ENCODE measurements at regions not wholly inside any gene's neighbourhood (a gene's known extent, or its start where the extent isn't known, plus 50 kb on each side); places are given as distances from the start of the nearest gene placed in this dataset.

GRCh38 chr13:111656439-111656838, 336.0 kb downstream of the TEX29 start:
- Histone ChIP-seq H3K4me2 (ENCODE audit: low read length) (no peak overlapping the region), H3K4me3 (ENCODE audit: low read length) (no peak overlapping the region), H4K20me1 (ENCODE audit: control insufficient read depth, insufficient read depth, low read depth, low read length) (no peaks in the 10 kb centered on the region)

GRCh38 chr13:111657013-111657412, 336.6 kb downstream of the TEX29 start:
- no peaks in the 10 kb centered on the region for H3K79me2 ChIP-seq (ENCODE audit: control insufficient read depth, low read length)
- no peak overlapping the region for H3K27ac ChIP-seq (ENCODE audit: low read depth, low read length)
- H3F3A ChIP-seq (ENCODE audit: control insufficient read depth, insufficient read depth) = no peaks in the 10 kb centered on the region
- TF ChIP-seq EZH2phosphoT487 (IDR thresholded peaks at IDR 0.05; ENCODE audit: borderline replicate concordance, low read length) = no peak
- H4K20me1 ChIP-seq (ENCODE audit: control insufficient read depth, insufficient read depth, low read depth, low read length) = no peaks in the 10 kb centered on the region
- no peak overlapping the region for H3K4me3 ChIP-seq (ENCODE audit: low read length)
- H3K9me3 ChIP-seq (ENCODE audit: control insufficient read depth, insufficient read depth, low read length) = no peaks in the 10 kb centered on the region
- H3K27me3 ChIP-seq (ENCODE audit: control insufficient read depth, low read length) = no peaks in the 10 kb centered on the region
- no peaks in the 10 kb centered on the region for H3K36me3 ChIP-seq (ENCODE audit: control insufficient read depth, low read length)
- no peaks in the 10 kb centered on the region for H3K4me1 ChIP-seq (ENCODE audit: control insufficient read depth, low read length)
- no peaks in the 10 kb centered on the region for H3K9me2 ChIP-seq (replicated peaks; ENCODE audit: control insufficient read depth, low read length)
- no peak overlapping the region for H3K4me2 ChIP-seq (ENCODE audit: low read length)

More at GRCh38 chr13:111656439-111656838, 336.0 kb downstream of the TEX29 start:
- H3K9me2 ChIP-seq (replicated peaks; ENCODE audit: control insufficient read depth, low read length) = no peaks in the 10 kb centered on the region
- no peaks in the 10 kb centered on the region for H3K36me3 ChIP-seq (ENCODE audit: control insufficient read depth, low read length)
- H3K27ac ChIP-seq (ENCODE audit: low read depth, low read length) = no peak overlapping the region
- no peaks in the 10 kb centered on the region for H3K27me3 ChIP-seq (ENCODE audit: control insufficient read depth, low read length)
- H3F3A ChIP-seq (ENCODE audit: control insufficient read depth, insufficient read depth) = no peaks in the 10 kb centered on the region
- no peaks in the 10 kb centered on the region for H3K4me1 ChIP-seq (ENCODE audit: control insufficient read depth, low read length)
- TF ChIP-seq CTCF (IDR thresholded peaks at IDR 0.05; ENCODE audit: low read depth, low read length, poor library complexity, severe bottlenecking) = no peak
- TF ChIP-seq EZH2phosphoT487 (IDR thresholded peaks at IDR 0.05; ENCODE audit: borderline replicate concordance, low read length) = no peak
- H3K79me2 ChIP-seq (ENCODE audit: control insufficient read depth, low read length) = no peaks in the 10 kb centered on the region
- no peaks in the 10 kb centered on the region for H3K9me3 ChIP-seq (ENCODE audit: control insufficient read depth, insufficient read depth, low read length)

GRCh38 chr13:111658145-111659100, 338.0 kb downstream of the TEX29 start:
- H3K79me2 ChIP-seq (ENCODE audit: control insufficient read depth, low read length) = no peaks in the 10 kb centered on the region
- no peaks in the 10 kb centered on the region for H4K20me1 ChIP-seq (ENCODE audit: control insufficient read depth, insufficient read depth, low read depth, low read length)
- no peaks in the 10 kb centered on the region for H3K4me1 ChIP-seq (ENCODE audit: control insufficient read depth, low read length)
- H3K36me3 ChIP-seq (ENCODE audit: control insufficient read depth, low read length) = no peaks in the 10 kb centered on the region
- H3K9me3 ChIP-seq (ENCODE audit: control insufficient read depth, insufficient read depth, low read length) = no peaks in the 10 kb centered on the region
- no peak overlapping the region for H3K27ac ChIP-seq (ENCODE audit: low read depth, low read length)
- no peak overlapping the region for H3K4me3 ChIP-seq (ENCODE audit: low read length)
- no peaks in the 10 kb centered on the region for H3K27me3 ChIP-seq (ENCODE audit: control insufficient read depth, low read length)
- no peak overlapping the region for H3K4me2 ChIP-seq (ENCODE audit: low read length)
- H3K9me2 ChIP-seq (replicated peaks; ENCODE audit: control insufficient read depth, low read length) = no peaks in the 10 kb centered on the region
- no peaks in the 10 kb centered on the region for H3F3A ChIP-seq (ENCODE audit: control insufficient read depth, insufficient read depth)
- no peak for TF ChIP-seq EZH2phosphoT487 (IDR thresholded peaks at IDR 0.05; ENCODE audit: borderline replicate concordance, low read length)
- no peak for TF ChIP-seq CTCF (IDR thresholded peaks at IDR 0.05; ENCODE audit: low read depth, low read length, poor library complexity, severe bottlenecking)

- H3F3A ChIP-seq (ENCODE audit: control insufficient read depth, insufficient read depth) = no peaks in the 10 kb centered on the region
- no peaks in the 10 kb centered on the region for H3K4me1 ChIP-seq (ENCODE audit: control insufficient read depth, low read length)
- H3K27ac ChIP-seq (ENCODE audit: low read depth, low read length) = no peak overlapping the region
- H3K79me2 ChIP-seq (ENCODE audit: control insufficient read depth, low read length) = no peaks in the 10 kb centered on the region
- H3K9me2 ChIP-seq (replicated peaks; ENCODE audit: control insufficient read depth, low read length) = no peaks in the 10 kb centered on the region
- no peaks in the 10 kb centered on the region for H3K27me3 ChIP-seq (ENCODE audit: control insufficient read depth, low read length)
- TF ChIP-seq EZH2phosphoT487 (IDR thresholded peaks at IDR 0.05; ENCODE audit: borderline replicate concordance, low read length) (no peak), CTCF (IDR thresholded peaks at IDR 0.05; ENCODE audit: low read depth, low read length, poor library complexity, severe bottlenecking) (no peak)
- H3K36me3 ChIP-seq (ENCODE audit: control insufficient read depth, low read length) = no peaks in the 10 kb centered on the region
- H3K4me3 ChIP-seq (ENCODE audit: low read length) = no peak overlapping the region
- no peak overlapping the region for H3K4me2 ChIP-seq (ENCODE audit: low read length)
- no peaks in the 10 kb centered on the region for H4K20me1 ChIP-seq (ENCODE audit: control insufficient read depth, insufficient read depth, low read depth, low read length)
- H3K9me3 ChIP-seq (ENCODE audit: control insufficient read depth, insufficient read depth, low read length) = no peaks in the 10 kb centered on the region
Measured at GRCh38 chr13:111659219-111659775, 338.9 kb downstream of the TEX29 start.

Data from DOHH2 (cell line).